ENCODE measurements at regions not wholly inside any gene's neighbourhood (a gene's known extent, or its start where the extent isn't known, plus 50 kb on each side); places are given as distances from the start of the nearest gene placed in this dataset.

GRCh38 chr1:221511797-221512196, 230.1 kb downstream of the DUSP10 start:
- H3K27ac ChIP-seq (replicated peaks): no peak overlapping the region
- TF ChIP-seq REST (IDR thresholded peaks at IDR 0.05; ENCODE audit: insufficient replicate concordance, low read depth) (no peak), SPI1 (IDR thresholded peaks at IDR 0.05; ENCODE audit: borderline replicate concordance, low read depth) (no peak), GABPA (IDR thresholded peaks at IDR 0.05; ENCODE audit: low read depth) (no peak), CTCF (IDR thresholded peaks at IDR 0.05; ENCODE audit: insufficient read depth, low read length) (no peak), POLR2AphosphoS5 (IDR thresholded peaks at IDR 0.05; ENCODE audit: low read depth) (no peak)
- DNase-seq (ENCODE audit: low read depth in 1 of 2, low spot score in 1 of 2): no peak
- no peaks in the 10 kb centered on the region for H3K27me3 ChIP-seq (ENCODE audit: insufficient read depth, poor library complexity, severe bottlenecking)
- no peak overlapping the region for H3K4me3 ChIP-seq (replicated peaks; ENCODE audit: insufficient read depth, low read length)

GRCh38 chr1:221514806-221515205, 227.1 kb downstream of the DUSP10 start:
- Histone ChIP-seq H3K27me3 (ENCODE audit: insufficient read depth, poor library complexity, severe bottlenecking) (no peaks in the 10 kb centered on the region), H3K4me3 (replicated peaks; ENCODE audit: insufficient read depth, low read length) (no peak overlapping the region), H3K27ac (replicated peaks) (no peak overlapping the region)
- TF ChIP-seq GABPA (IDR thresholded peaks at IDR 0.05; ENCODE audit: low read depth) (no peak), CTCF (IDR thresholded peaks at IDR 0.05; ENCODE audit: insufficient read depth, low read length) (no peak), SPI1 (IDR thresholded peaks at IDR 0.05; ENCODE audit: borderline replicate concordance, low read depth) (no peak), REST (IDR thresholded peaks at IDR 0.05; ENCODE audit: insufficient replicate concordance, low read depth) (no peak), POLR2AphosphoS5 (IDR thresholded peaks at IDR 0.05; ENCODE audit: low read depth) (no peak)
- DNase-seq (ENCODE audit: low read depth in 1 of 2, low spot score in 1 of 2): no peak

GRCh38 chr1:221515496-221515895, 226.4 kb downstream of the DUSP10 start:
- Histone ChIP-seq H3K27ac (replicated peaks) (no peak overlapping the region), H3K27me3 (ENCODE audit: insufficient read depth, poor library complexity, severe bottlenecking) (no peaks in the 10 kb centered on the region), H3K4me3 (replicated peaks; ENCODE audit: insufficient read depth, low read length) (no peak overlapping the region)
- no peak for TF ChIP-seq POLR2AphosphoS5 (IDR thresholded peaks at IDR 0.05; ENCODE audit: low read depth)
- no peak for TF ChIP-seq REST (IDR thresholded peaks at IDR 0.05; ENCODE audit: insufficient replicate concordance, low read depth)
- no peak for TF ChIP-seq GABPA (IDR thresholded peaks at IDR 0.05; ENCODE audit: low read depth)
- no peak for TF ChIP-seq SPI1 (IDR thresholded peaks at IDR 0.05; ENCODE audit: borderline replicate concordance, low read depth)
- no peak for DNase-seq (ENCODE audit: low read depth in 1 of 2, low spot score in 1 of 2)
